HG02759 (cell line): ENCODE measurements at regions not wholly inside any gene's neighbourhood (a gene's known extent, or its start where the extent isn't known, plus 50 kb on each side); places are given as distances from the start of the nearest gene placed in this dataset.
"Not testable (repeated sequence)": the region's sequence is repeated elsewhere in the genome, so short reads cannot be mapped to it uniquely, and the experiment has no call there.

Source experiments
- ATAC-seq: cut with Tn5 transposase; IDR thresholded peaks from one replicate; pipeline ENCODE4 v1.9.1; 2021; ENCODE audit warnings: mild to moderate bottlenecking, moderate library complexity; ENCODE audit not compliant: unreplicated experiment

- no peak for ATAC-seq
These were observed 405.6 kb upstream of the PRKCQ start for GRCh38 chr10:6985644-6986043.

- no peak for ATAC-seq
These were observed 404.9 kb upstream of the PRKCQ start for GRCh38 chr10:6984971-6985370.

GRCh38 chr10:6984016-6984415 is 403.9 kb upstream of the PRKCQ start:
- not testable (repeated sequence) for ATAC-seq

- ATAC-seq, result no peak
These were observed 400.3 kb upstream of the PRKCQ start for GRCh38 chr10:6980353-6980752.

GRCh38 chr10:6979371-6979770 is 399.3 kb upstream of the PRKCQ start:
- no peak for ATAC-seq

GRCh38 chr10:6978187-6978627 is 398.1 kb upstream of the PRKCQ start:
- ATAC-seq, result no peak

GRCh38 chr10:6977398-6978186 is 397.5 kb upstream of the PRKCQ start:
- ATAC-seq, result no peak

GRCh38 chr10:6973899-6974298 is 393.8 kb upstream of the PRKCQ start:
- no peak for ATAC-seq

- ATAC-seq, result no peak
These were observed 392.1 kb upstream of the PRKCQ start for GRCh38 chr10:6972226-6972625.

GRCh38 chr10:6969659-6970058 is 389.6 kb upstream of the PRKCQ start:
- no peak for ATAC-seq

GRCh38 chr10:6964543-6964942 is 384.5 kb upstream of the PRKCQ start:
- ATAC-seq, result no peak

GRCh38 chr10:6962576-6962975 is 382.5 kb upstream of the PRKCQ start:
- no peak for ATAC-seq

GRCh38 chr10:6958711-6959110 is 378.6 kb upstream of the PRKCQ start:
- ATAC-seq, result no peak

- ATAC-seq, result no peak
These were observed 378.2 kb upstream of the PRKCQ start for GRCh38 chr10:6958254-6958653.

GRCh38 chr10:6957851-6958250 is 377.8 kb upstream of the PRKCQ start:
- ATAC-seq, result no peak

- ATAC-seq, result no peak
These were observed 376.5 kb upstream of the PRKCQ start for GRCh38 chr10:6956562-6956961.

GRCh38 chr10:6953271-6953801 is 373.3 kb upstream of the PRKCQ start:
- ATAC-seq, result no peak

- no peak for ATAC-seq
These were observed 371.7 kb upstream of the PRKCQ start for GRCh38 chr10:6951732-6952131.

GRCh38 chr10:6950133-6950532 is 370.1 kb upstream of the PRKCQ start:
- no peak for ATAC-seq

- ATAC-seq, result no peak
These were observed 364.4 kb upstream of the PRKCQ start for GRCh38 chr10:6944436-6944835.

GRCh38 chr10:6938384-6938783 is 358.3 kb upstream of the PRKCQ start:
- ATAC-seq, result no peak

GRCh38 chr10:6936931-6937330 is 356.9 kb upstream of the PRKCQ start:
- ATAC-seq, result no peak
